H9 (cell line): ENCODE measurements at regions not wholly inside any gene's neighbourhood (a gene's known extent, or its start where the extent isn't known, plus 50 kb on each side); places are given as distances from the start of the nearest gene placed in this dataset.

Experiments used
- DNase-seq: peaks from one replicate; pipeline ENCODE4 v3.0.0-alpha.2; 2017
- H2AFZ ChIP-seq: one replicate; pipeline ENCODE4 v1.6.1; 2013; ENCODE audit warnings: mild to moderate bottlenecking, low read length, control low read depth, moderate library complexity
- H2AK5ac ChIP-seq: 2 replicates; pipeline ENCODE4 v1.6.1; 2013; ENCODE audit warnings: low read length, control low read depth, mixed read lengths; ENCODE audit not compliant: insufficient read length
- H2BK120ac ChIP-seq: one replicate; pipeline ENCODE4 v1.6.1; 2013; ENCODE audit warnings: low read depth, mild to moderate bottlenecking, low read length, control low read depth, inconsistent platforms; ENCODE audit not compliant: poor library complexity, severe bottlenecking
- H2BK12ac ChIP-seq: 2 replicates; pipeline ENCODE4 v1.6.1; 2013; ENCODE audit warnings: low read length, control low read depth, mixed read lengths, low read depth; ENCODE audit not compliant: insufficient read length
- H2BK15ac ChIP-seq: 2 replicates; pipeline ENCODE4 v1.6.1; 2013; ENCODE audit warnings: low read depth, low read length, control low read depth
- H2BK20ac ChIP-seq: one replicate; pipeline ENCODE4 v1.6.1; 2013; ENCODE audit warnings: low read depth, mild to moderate bottlenecking, low read length, control low read depth, inconsistent platforms; ENCODE audit not compliant: poor library complexity, severe bottlenecking
- H2BK5ac ChIP-seq: 2 replicates; pipeline ENCODE4 v1.6.1; 2013; ENCODE audit warnings: low read length, control low read depth, mixed read lengths; ENCODE audit not compliant: insufficient read length
- H3K14ac ChIP-seq: 2 replicates; pipeline ENCODE4 v1.6.1; 2013; ENCODE audit warnings: low read length, control low read depth; ENCODE audit not compliant: insufficient read depth
- H3K18ac ChIP-seq: 2 replicates; pipeline ENCODE4 v1.6.1; 2013; ENCODE audit warnings: low read depth, mild to moderate bottlenecking, mixed read lengths, low read length, control low read depth; ENCODE audit not compliant: insufficient read length
- H3K23ac ChIP-seq: 2 replicates; pipeline ENCODE4 v1.6.1; 2013; ENCODE audit warnings: low read length, control low read depth, mixed read lengths, low read depth; ENCODE audit not compliant: insufficient read length
- H3K23me2 ChIP-seq: 2 replicates; pipeline ENCODE4 v1.6.1; 2013; ENCODE audit warnings: low read depth, mild to moderate bottlenecking, mixed read lengths, low read length, control low read depth; ENCODE audit not compliant: insufficient read length, poor library complexity, severe bottlenecking
- H3K27ac ChIP-seq: 2 replicates; pipeline ENCODE4 v1.5.1; 2013; ENCODE audit warnings: low read length, control low read depth, mixed read lengths, low read depth; ENCODE audit not compliant: insufficient read length
- H3K27me3 ChIP-seq: 2 replicates; pipeline ENCODE4 v1.6.1; 2013; ENCODE audit warnings: low read length, control low read depth, inconsistent platforms; ENCODE audit not compliant: insufficient read depth
- H3K4ac ChIP-seq: 2 replicates; pipeline ENCODE4 v1.6.1; 2013; ENCODE audit warnings: low read depth, mild to moderate bottlenecking, control low read depth, inconsistent platforms, low read length, moderate library complexity
- H3K4me1 ChIP-seq: 2 replicates; pipeline ENCODE4 v1.6.1; 2013; ENCODE audit warnings: low read length, control low read depth, inconsistent platforms; ENCODE audit not compliant: insufficient read depth
- H3K4me2 ChIP-seq: 2 replicates; pipeline ENCODE4 v1.6.1; 2013; ENCODE audit warnings: low read length, control low read depth, mixed read lengths; ENCODE audit not compliant: insufficient read length, insufficient read depth
- H3K56ac ChIP-seq: 2 replicates; pipeline ENCODE4 v1.6.1; 2013; ENCODE audit warnings: low read depth, mild to moderate bottlenecking, mixed read lengths, low read length, control low read depth; ENCODE audit not compliant: insufficient read length
- H3K79me1 ChIP-seq: 2 replicates; pipeline ENCODE4 v1.6.1; 2013; ENCODE audit warnings: low read depth, mild to moderate bottlenecking, moderate library complexity, low read length, control low read depth, inconsistent platforms; ENCODE audit not compliant: insufficient read depth, poor library complexity, severe bottlenecking
- H3K79me2 ChIP-seq: 2 replicates; pipeline ENCODE4 v1.6.1; 2013; ENCODE audit warnings: low read length, control low read depth, inconsistent platforms; ENCODE audit not compliant: insufficient read depth
- H3K9ac ChIP-seq: 2 replicates; pipeline ENCODE4 v1.6.1; 2013; ENCODE audit warnings: low read length, control low read depth, mixed read lengths; ENCODE audit not compliant: insufficient read length; ENCODE audit errors: extremely low read depth
- H3K9me3 ChIP-seq: one replicate; pipeline ENCODE4 v1.6.1; 2013; ENCODE audit warnings: low read depth, low read length, inconsistent platforms; ENCODE audit not compliant: control insufficient read depth
- H3T11ph ChIP-seq: one replicate; pipeline ENCODE4 v1.6.1; 2013; ENCODE audit warnings: mild to moderate bottlenecking, low read length, control low read depth, inconsistent platforms
- H4K20me1 ChIP-seq: one replicate; pipeline ENCODE4 v1.6.1; 2013; ENCODE audit not compliant: control insufficient read depth, insufficient read length, insufficient read depth
- H4K5ac ChIP-seq: 2 replicates; pipeline ENCODE4 v1.6.1; 2013; ENCODE audit warnings: low read depth, mild to moderate bottlenecking, mixed read lengths, low read length, control low read depth; ENCODE audit not compliant: insufficient read length
- H4K8ac ChIP-seq: replicated peaks from 2 replicates; pipeline ENCODE4 v1.6.1; 2013; ENCODE audit warnings: low read length, control low read depth, mixed read lengths, low read depth; ENCODE audit not compliant: insufficient read length
- H4K91ac ChIP-seq: 2 replicates; pipeline ENCODE4 v1.6.1; 2013; ENCODE audit warnings: low read depth, mild to moderate bottlenecking, moderate library complexity, mixed read lengths, low read length, control low read depth; ENCODE audit not compliant: insufficient read length
- H3K27ac Mint-ChIP-seq, 3 experiments: 2 replicates in 2 of 3; 3 replicates in 1 of 3; pipeline ENCODE4 v1.8.0; 2020 to 2021; ENCODE audit warnings: mixed read lengths in 3 of 3, mild to moderate bottlenecking in 1 of 3, moderate library complexity in 1 of 3
- H3K27me3 Mint-ChIP-seq: 2 replicates; pipeline ENCODE4 v1.8.0; 2021; ENCODE audit warnings: low read depth, mild to moderate bottlenecking, moderate library complexity, mixed read lengths
- H3K36me3 Mint-ChIP-seq, 3 experiments: 2 replicates in 2 of 3; 3 replicates in 1 of 3; pipeline ENCODE4 v1.8.0; 2020 to 2021; ENCODE audit warnings: low read depth in 3 of 3, mixed read lengths in 3 of 3; ENCODE audit not compliant: insufficient read depth in 1 of 3
- H3K4me1 Mint-ChIP-seq, 2 experiments: 2 replicates each; pipeline ENCODE4 v1.8.0; 2020; ENCODE audit warnings: mixed read lengths in 2 of 2
- H3K4me3 Mint-ChIP-seq, 2 experiments: 2 replicates in 1 of 2; 3 replicates in 1 of 2; pipeline ENCODE4 v1.8.0; 2020 to 2021; ENCODE audit warnings: mild to moderate bottlenecking in 2 of 2, mixed read lengths in 2 of 2, moderate library complexity in 1 of 2
- H3K9me3 Mint-ChIP-seq, 2 experiments: 2 replicates in 1 of 2; 3 replicates in 1 of 2; pipeline ENCODE4 v1.8.0; 2020; ENCODE audit warnings: mild to moderate bottlenecking in 2 of 2, mixed read lengths in 2 of 2, moderate library complexity in 1 of 2
- WGBS: extraction: QIAGEN DNeasy Blood & Tissue Kit; methylation state at CpG from one replicate; pipeline ENCODE4 v1.1.7; 2013; ENCODE audit warnings: missing lambda C conversion rate, low lambda C conversion rate, mixed read lengths; ENCODE audit not compliant: insufficient read length; ENCODE audit errors: extremely low coverage; 5-methylcytosine and 5-hydroxymethylcytosine counted together
- TF ChIP-seq, protein P1 (sequence below): fragments of 200-600 bp; sonication (generic); conservative IDR thresholded peaks from 3 replicates; pipeline ENCODE4 v1.8.0; 2021; ENCODE audit warnings: antibody characterized with exemption, mild to moderate bottlenecking

DNA sequence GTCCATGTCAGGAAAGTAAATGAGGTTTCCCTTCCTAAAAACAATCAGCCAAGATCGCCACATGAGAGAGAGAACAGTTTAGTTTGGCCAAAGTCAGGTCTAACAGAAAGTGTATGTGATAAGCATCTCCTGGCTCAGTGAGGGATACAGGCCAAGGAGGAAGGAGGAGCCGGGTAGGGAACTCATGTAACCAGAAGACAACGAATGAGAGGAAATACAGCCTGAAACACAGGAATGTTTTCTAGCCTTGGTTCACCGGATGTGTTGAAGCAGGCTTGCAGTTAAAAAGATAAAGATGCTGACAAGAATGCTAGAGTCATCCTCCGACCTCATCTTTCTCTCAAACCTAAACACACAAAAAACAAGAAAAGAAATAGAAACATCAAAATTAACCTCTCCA, 283.9 kb upstream of the SIX2 start:
- Mint-ChIP-seq H3K4me3 (no peak overlapping the region), H3K4me1 (peaks cover 0 to 7% of the 10 kb centered on the region in 2 experiments; a peak in 2 of 4 replicates), H3K36me3 (peaks cover 3 to 20% (median 4%) of the 10 kb centered on the region in 3 experiments; a peak in 5 of 7 replicates), H3K9me3 (peaks cover 14 to 19% of the 10 kb centered on the region in 2 experiments), H3K27me3 (no peaks in the 10 kb centered on the region), H3K27ac (no peak overlapping the region)
- Histone ChIP-seq H2BK5ac (no peak overlapping the region), H3K27me3 (no peaks in the 10 kb centered on the region), H3K4me1 (no peaks in the 10 kb centered on the region; the same call in 1 of the 2 replicates), H4K5ac (no peak overlapping the region), H2BK15ac (no peak overlapping the region), H2BK12ac (no peak overlapping the region), H3K14ac (no peak overlapping the region), H2AK5ac (no peak overlapping the region), H3K79me1 (no peaks in the 10 kb centered on the region), H3K9ac (no peak overlapping the region), H3K23ac (no peak overlapping the region), H3K79me2 (no peaks in the 10 kb centered on the region), H3K18ac (no peak overlapping the region), H4K8ac (no peak overlapping the region), H3K56ac (no peak overlapping the region), H3K27ac (no peak overlapping the region), H2BK120ac (no peak overlapping the region), H4K20me1 (no peaks in the 10 kb centered on the region), H3K4ac (no peak overlapping the region), H4K91ac (no peak overlapping the region), H3K9me3 (peaks cover 5% of the 10 kb centered on the region), H2BK20ac (peak overlapping the region; percentile 62), H3T11ph (no peak overlapping the region), H3K23me2 (no peaks in the 10 kb centered on the region), H3K4me2 (no peak overlapping the region), H2AFZ (no peak overlapping the region)
- no peak for DNase-seq
- TF ChIP-seq, protein P1, sequence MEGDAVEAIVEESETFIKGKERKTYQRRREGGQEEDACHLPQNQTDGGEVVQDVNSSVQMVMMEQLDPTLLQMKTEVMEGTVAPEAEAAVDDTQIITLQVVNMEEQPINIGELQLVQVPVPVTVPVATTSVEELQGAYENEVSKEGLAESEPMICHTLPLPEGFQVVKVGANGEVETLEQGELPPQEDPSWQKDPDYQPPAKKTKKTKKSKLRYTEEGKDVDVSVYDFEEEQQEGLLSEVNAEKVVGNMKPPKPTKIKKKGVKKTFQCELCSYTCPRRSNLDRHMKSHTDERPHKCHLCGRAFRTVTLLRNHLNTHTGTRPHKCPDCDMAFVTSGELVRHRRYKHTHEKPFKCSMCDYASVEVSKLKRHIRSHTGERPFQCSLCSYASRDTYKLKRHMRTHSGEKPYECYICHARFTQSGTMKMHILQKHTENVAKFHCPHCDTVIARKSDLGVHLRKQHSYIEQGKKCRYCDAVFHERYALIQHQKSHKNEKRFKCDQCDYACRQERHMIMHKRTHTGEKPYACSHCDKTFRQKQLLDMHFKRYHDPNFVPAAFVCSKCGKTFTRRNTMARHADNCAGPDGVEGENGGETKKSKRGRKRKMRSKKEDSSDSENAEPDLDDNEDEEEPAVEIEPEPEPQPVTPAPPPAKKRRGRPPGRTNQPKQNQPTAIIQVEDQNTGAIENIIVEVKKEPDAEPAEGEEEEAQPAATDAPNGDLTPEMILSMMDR = no peak
- no CpG with 5 or more reads among the region's 5 CpGs for WGBS
